ENCODE measurements at regions not wholly inside any gene's neighbourhood (a gene's known extent, or its start where the extent isn't known, plus 50 kb on each side); places are given as distances from the start of the nearest gene placed in this dataset.

DNA sequence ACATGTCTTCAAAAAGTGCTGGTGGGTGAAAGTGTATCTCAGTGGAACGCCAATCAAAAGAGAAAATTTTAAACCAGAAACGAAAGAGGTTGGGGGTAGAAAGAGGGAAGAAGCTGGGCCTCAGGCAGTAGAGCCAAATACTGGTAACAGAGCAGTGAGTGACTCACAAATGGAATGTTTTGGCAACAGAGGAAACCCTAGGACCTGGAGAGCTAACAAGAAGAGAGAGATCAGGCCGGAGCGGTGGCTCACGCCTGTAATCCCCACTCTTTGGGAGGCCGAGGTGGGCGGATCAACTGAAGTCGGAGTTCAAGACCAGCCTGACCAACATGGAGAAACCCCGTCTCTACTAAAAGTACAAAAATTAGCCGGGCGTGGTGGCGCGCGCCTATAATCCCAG, 450.8 kb upstream of the NAALADL2 start:
- Histone ChIP-seq H3K79me2 (ENCODE audit: insufficient read depth) (no peaks in the 10 kb centered on the region), H3K4me3 (ENCODE audit: low read depth in 2 of 2, low read length in 1 of 2) (no peak overlapping the region), H3K27ac (ENCODE audit: low read depth in 2 of 2, low read length in 1 of 2) (no peak overlapping the region), H3K9me2 (no peaks in the 10 kb centered on the region), H3F3A (replicated peaks; ENCODE audit: insufficient read depth) (no peaks in the 10 kb centered on the region), H3K9me3 (no peaks in the 10 kb centered on the region), H3K27me3 (ENCODE audit: insufficient read depth) (no peaks in the 10 kb centered on the region), H3K36me3 (replicated peaks in 1 of 2; ENCODE audit: control insufficient read depth in 1 of 2, insufficient read depth in 2 of 2, low read length in 1 of 2) (no peaks in the 10 kb centered on the region), H2AFZ (ENCODE audit: low read depth) (no peak overlapping the region), H4K20me1 (ENCODE audit: insufficient read depth) (no peaks in the 10 kb centered on the region), H3K9ac (no peak overlapping the region), H3K4me2 (no peak overlapping the region), H3K4me1 (ENCODE audit: control insufficient read depth in 1 of 2, insufficient read depth in 2 of 2, low read depth in 1 of 2, low read length in 1 of 2) (peaks cover 0 to 2% of the 10 kb centered on the region in 2 experiments; a peak in 2 of 4 replicates)
- TF ChIP-seq GATA2 (CRISPR knock-in tag; IDR thresholded peaks at IDR 0.05) (no peak), FOSL2 (IDR thresholded peaks at IDR 0.05; ENCODE audit: borderline replicate concordance, low read depth) (no peak)
- TF ChIP-seq, protein P1, sequence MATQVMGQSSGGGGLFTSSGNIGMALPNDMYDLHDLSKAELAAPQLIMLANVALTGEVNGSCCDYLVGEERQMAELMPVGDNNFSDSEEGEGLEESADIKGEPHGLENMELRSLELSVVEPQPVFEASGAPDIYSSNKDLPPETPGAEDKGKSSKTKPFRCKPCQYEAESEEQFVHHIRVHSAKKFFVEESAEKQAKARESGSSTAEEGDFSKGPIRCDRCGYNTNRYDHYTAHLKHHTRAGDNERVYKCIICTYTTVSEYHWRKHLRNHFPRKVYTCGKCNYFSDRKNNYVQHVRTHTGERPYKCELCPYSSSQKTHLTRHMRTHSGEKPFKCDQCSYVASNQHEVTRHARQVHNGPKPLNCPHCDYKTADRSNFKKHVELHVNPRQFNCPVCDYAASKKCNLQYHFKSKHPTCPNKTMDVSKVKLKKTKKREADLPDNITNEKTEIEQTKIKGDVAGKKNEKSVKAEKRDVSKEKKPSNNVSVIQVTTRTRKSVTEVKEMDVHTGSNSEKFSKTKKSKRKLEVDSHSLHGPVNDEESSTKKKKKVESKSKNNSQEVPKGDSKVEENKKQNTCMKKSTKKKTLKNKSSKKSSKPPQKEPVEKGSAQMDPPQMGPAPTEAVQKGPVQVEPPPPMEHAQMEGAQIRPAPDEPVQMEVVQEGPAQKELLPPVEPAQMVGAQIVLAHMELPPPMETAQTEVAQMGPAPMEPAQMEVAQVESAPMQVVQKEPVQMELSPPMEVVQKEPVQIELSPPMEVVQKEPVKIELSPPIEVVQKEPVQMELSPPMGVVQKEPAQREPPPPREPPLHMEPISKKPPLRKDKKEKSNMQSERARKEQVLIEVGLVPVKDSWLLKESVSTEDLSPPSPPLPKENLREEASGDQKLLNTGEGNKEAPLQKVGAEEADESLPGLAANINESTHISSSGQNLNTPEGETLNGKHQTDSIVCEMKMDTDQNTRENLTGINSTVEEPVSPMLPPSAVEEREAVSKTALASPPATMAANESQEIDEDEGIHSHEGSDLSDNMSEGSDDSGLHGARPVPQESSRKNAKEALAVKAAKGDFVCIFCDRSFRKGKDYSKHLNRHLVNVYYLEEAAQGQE (IDR thresholded peaks at IDR 0.05; ENCODE audit: low read depth, low read length): no peak
- WGBS (ENCODE audit: low lambda C conversion rate): 80% methylated on average over 12 of the region's 14 CpGs
- ChIA-PET POLR2A (interaction anchor here (0.5 kb wide), 1 partner anchor 18 kb away, joined by 3 read pairs; no protein-coding TSS in a partner anchor), CTCF (interaction anchor here (0.7 to 1.3 kb wide), 2 partner anchors 10 to 13 kb away, joined by 3 to 4 read pairs; no protein-coding TSS in a partner anchor)
- no peak for DNase-seq

DNA sequence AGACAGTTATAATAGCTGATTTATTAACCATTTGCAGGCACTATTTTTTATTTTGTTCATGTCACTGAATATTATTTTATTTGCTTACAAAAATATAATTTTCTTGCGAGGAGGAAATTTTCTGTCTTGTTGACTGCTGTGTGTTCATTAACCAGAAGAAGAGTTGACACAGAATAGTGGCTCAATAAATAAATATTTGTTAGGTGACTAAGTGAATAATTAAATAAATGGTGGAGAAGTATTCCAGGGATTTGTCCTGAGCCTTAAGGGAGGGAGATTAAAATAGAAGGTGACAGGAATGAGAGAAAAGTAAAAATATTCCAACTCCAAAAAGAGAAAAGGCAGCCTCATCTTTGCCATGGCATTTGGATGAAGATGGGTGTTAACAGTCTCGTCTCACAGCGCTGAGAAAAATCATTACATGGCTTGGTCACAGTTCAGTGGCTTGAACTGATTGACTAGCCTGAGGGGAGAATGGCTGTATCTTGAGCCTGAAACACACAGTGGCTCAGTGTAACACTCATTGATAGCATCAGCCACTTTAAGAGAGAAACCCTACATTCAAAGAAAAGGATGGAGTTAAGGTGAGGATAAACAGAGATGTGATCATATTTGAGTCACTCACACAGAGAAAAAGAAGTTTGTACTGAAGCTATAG, 449.9 kb upstream of the NAALADL2 start:
- H3K4me2 ChIP-seq: no peak overlapping the region
- TF ChIP-seq, protein P2, sequence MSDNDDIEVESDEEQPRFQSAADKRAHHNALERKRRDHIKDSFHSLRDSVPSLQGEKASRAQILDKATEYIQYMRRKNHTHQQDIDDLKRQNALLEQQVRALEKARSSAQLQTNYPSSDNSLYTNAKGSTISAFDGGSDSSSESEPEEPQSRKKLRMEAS (IDR thresholded peaks at IDR 0.05; ENCODE audit: low read depth): no peak
- TF ChIP-seq, protein P3, sequence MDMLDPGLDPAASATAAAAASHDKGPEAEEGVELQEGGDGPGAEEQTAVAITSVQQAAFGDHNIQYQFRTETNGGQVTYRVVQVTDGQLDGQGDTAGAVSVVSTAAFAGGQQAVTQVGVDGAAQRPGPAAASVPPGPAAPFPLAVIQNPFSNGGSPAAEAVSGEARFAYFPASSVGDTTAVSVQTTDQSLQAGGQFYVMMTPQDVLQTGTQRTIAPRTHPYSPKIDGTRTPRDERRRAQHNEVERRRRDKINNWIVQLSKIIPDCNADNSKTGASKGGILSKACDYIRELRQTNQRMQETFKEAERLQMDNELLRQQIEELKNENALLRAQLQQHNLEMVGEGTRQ (IDR thresholded peaks at IDR 0.05; ENCODE audit: borderline replicate concordance, low read depth, low read length): no peak
- no peak for TF ChIP-seq EP300 (IDR thresholded peaks at IDR 0.05; ENCODE audit: borderline replicate concordance in 1 of 2, low read depth in 1 of 2, low read length in 1 of 2)
- TF ChIP-seq, protein P4, sequence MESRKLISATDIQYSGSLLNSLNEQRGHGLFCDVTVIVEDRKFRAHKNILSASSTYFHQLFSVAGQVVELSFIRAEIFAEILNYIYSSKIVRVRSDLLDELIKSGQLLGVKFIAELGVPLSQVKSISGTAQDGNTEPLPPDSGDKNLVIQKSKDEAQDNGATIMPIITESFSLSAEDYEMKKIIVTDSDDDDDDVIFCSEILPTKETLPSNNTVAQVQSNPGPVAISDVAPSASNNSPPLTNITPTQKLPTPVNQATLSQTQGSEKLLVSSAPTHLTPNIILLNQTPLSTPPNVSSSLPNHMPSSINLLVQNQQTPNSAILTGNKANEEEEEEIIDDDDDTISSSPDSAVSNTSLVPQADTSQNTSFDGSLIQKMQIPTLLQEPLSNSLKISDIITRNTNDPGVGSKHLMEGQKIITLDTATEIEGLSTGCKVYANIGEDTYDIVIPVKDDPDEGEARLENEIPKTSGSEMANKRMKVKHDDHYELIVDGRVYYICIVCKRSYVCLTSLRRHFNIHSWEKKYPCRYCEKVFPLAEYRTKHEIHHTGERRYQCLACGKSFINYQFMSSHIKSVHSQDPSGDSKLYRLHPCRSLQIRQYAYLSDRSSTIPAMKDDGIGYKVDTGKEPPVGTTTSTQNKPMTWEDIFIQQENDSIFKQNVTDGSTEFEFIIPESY (IDR thresholded peaks at IDR 0.05; ENCODE audit: borderline replicate concordance, low read depth): no peak
- no peak for TF ChIP-seq RFX5 (IDR thresholded peaks at IDR 0.05; ENCODE audit: low read length)
- TF ChIP-seq MXI1 (IDR thresholded peaks at IDR 0.05; ENCODE audit: low read depth, low read length): no peak
- no peak for TF ChIP-seq NRF1 (IDR thresholded peaks at IDR 0.05; ENCODE audit: low read depth, low read length)
- TF ChIP-seq SMC3 (IDR thresholded peaks at IDR 0.05; ENCODE audit: low read depth, low read length): no peak
- TF ChIP-seq FOXJ3 (CRISPR knock-in tag; IDR thresholded peaks at IDR 0.05): no peak
- TF ChIP-seq TAF1 (IDR thresholded peaks at IDR 0.05; ENCODE audit: borderline replicate concordance, low read depth, low read length): no peak
- TF ChIP-seq, protein P5, sequence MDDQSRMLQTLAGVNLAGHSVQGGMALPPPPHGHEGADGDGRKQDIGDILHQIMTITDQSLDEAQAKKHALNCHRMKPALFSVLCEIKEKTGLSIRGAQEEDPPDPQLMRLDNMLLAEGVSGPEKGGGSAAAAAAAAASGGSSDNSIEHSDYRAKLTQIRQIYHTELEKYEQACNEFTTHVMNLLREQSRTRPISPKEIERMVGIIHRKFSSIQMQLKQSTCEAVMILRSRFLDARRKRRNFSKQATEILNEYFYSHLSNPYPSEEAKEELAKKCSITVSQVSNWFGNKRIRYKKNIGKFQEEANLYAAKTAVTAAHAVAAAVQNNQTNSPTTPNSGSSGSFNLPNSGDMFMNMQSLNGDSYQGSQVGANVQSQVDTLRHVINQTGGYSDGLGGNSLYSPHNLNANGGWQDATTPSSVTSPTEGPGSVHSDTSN (IDR thresholded peaks at IDR 0.05): no peak
- TF ChIP-seq EZH2phosphoT487 (IDR thresholded peaks at IDR 0.05; ENCODE audit: borderline replicate concordance, low read depth): no peak
- TF ChIP-seq, protein P6, sequence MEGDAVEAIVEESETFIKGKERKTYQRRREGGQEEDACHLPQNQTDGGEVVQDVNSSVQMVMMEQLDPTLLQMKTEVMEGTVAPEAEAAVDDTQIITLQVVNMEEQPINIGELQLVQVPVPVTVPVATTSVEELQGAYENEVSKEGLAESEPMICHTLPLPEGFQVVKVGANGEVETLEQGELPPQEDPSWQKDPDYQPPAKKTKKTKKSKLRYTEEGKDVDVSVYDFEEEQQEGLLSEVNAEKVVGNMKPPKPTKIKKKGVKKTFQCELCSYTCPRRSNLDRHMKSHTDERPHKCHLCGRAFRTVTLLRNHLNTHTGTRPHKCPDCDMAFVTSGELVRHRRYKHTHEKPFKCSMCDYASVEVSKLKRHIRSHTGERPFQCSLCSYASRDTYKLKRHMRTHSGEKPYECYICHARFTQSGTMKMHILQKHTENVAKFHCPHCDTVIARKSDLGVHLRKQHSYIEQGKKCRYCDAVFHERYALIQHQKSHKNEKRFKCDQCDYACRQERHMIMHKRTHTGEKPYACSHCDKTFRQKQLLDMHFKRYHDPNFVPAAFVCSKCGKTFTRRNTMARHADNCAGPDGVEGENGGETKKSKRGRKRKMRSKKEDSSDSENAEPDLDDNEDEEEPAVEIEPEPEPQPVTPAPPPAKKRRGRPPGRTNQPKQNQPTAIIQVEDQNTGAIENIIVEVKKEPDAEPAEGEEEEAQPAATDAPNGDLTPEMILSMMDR (IDR thresholded peaks at IDR 0.05): no peak

More for the DNA sequence above, 449.9 kb upstream of the NAALADL2 start:
- Histone ChIP-seq H3F3A (replicated peaks; ENCODE audit: insufficient read depth) (no peaks in the 10 kb centered on the region), H3K9me3 (no peaks in the 10 kb centered on the region), H3K4me1 (ENCODE audit: control insufficient read depth in 1 of 2, insufficient read depth in 2 of 2, low read depth in 1 of 2, low read length in 1 of 2) (peaks cover 0 to 2% of the 10 kb centered on the region in 2 experiments; a peak in 2 of 4 replicates), H3K27me3 (ENCODE audit: insufficient read depth) (no peaks in the 10 kb centered on the region), H3K4me3 (ENCODE audit: low read depth in 2 of 2, low read length in 1 of 2) (no peak overlapping the region), H3K9ac (no peak overlapping the region), H3K36me3 (replicated peaks in 1 of 2; ENCODE audit: control insufficient read depth in 1 of 2, insufficient read depth in 2 of 2, low read length in 1 of 2) (no peaks in the 10 kb centered on the region), H4K20me1 (ENCODE audit: insufficient read depth) (no peaks in the 10 kb centered on the region), H3K27ac (ENCODE audit: low read depth in 2 of 2, low read length in 1 of 2) (no peak overlapping the region), H2AFZ (ENCODE audit: low read depth) (no peak overlapping the region), H3K79me2 (ENCODE audit: insufficient read depth) (no peaks in the 10 kb centered on the region), H3K9me2 (no peaks in the 10 kb centered on the region)
- ChIA-PET POLR2A (no interaction called here), CTCF (interaction anchor here (0.7 to 1.3 kb wide), 2 partner anchors 11 to 13 kb away, joined by 3 to 4 read pairs; no protein-coding TSS in a partner anchor)
- peak; percentile 12 for DNase-seq
- 26% methylated on average over 3 of the region's 3 CpGs for WGBS (ENCODE audit: low lambda C conversion rate)
